ENCODE measurements at regions not wholly inside any gene's neighbourhood (a gene's known extent, or its start where the extent isn't known, plus 50 kb on each side); places are given as distances from the start of the nearest gene placed in this dataset.

- H3K9me3 ChIP-seq (ENCODE audit: control insufficient read depth, low read length): no peaks in the 10 kb centered on the region
- no peak overlapping the region for H3K27ac ChIP-seq (ENCODE audit: low read depth, low read length)
- H3K4me3 ChIP-seq (ENCODE audit: low read length): no peak overlapping the region
- Mint-ChIP-seq H3K4me3 (no peak overlapping the region), H3K9me3 (no peaks in the 10 kb centered on the region), H3K4me1 (peaks cover 29% of the 10 kb centered on the region), H3K27ac (no peak overlapping the region), H3K36me3 (ENCODE audit: low read depth) (no peaks in the 10 kb centered on the region), H3K27me3 (ENCODE audit: insufficient read depth) (no peaks in the 10 kb centered on the region)
- H3K27me3 ChIP-seq (ENCODE audit: control insufficient read depth, insufficient read depth, low read length, poor library complexity, severe bottlenecking): no peaks in the 10 kb centered on the region
- H3K9ac ChIP-seq (ENCODE audit: extremely low read depth, low read length, poor library complexity, severe bottlenecking): no peak overlapping the region
- no peak for DNase-seq
- TF ChIP-seq CTCF (conservative IDR thresholded peaks at IDR 0.05): no peak
- H3K36me3 ChIP-seq (ENCODE audit: control insufficient read depth, insufficient read depth, low read length): no peaks in the 10 kb centered on the region
- peaks cover 4% of the 10 kb centered on the region for H3K4me1 ChIP-seq (ENCODE audit: control insufficient read depth, insufficient read depth, low read length)
- 82% methylated on average over 1 of the region's 1 CpG; no CpG with 5 or more reads in 1 of the 2 experiments for WGBS, 2 experiments (ENCODE audit: insufficient coverage in 1 of 2, insufficient read length in 1 of 2)
Measured at GRCh38 chr2:187615902-187616301, 61.7 kb upstream of the TFPI start.

GRCh38 chr2:187617120-187617519, 62.9 kb upstream of the TFPI start:
- H3K4me3 ChIP-seq (ENCODE audit: low read length): no peak overlapping the region
- no peaks in the 10 kb centered on the region for H3K36me3 ChIP-seq (ENCODE audit: control insufficient read depth, insufficient read depth, low read length)
- Mint-ChIP-seq H3K4me3 (no peak overlapping the region), H3K4me1 (peaks cover 29% of the 10 kb centered on the region), H3K9me3 (no peaks in the 10 kb centered on the region), H3K27ac (no peak overlapping the region), H3K36me3 (ENCODE audit: low read depth) (no peaks in the 10 kb centered on the region), H3K27me3 (ENCODE audit: insufficient read depth) (no peaks in the 10 kb centered on the region)
- no peak for DNase-seq
- no peaks in the 10 kb centered on the region for H3K27me3 ChIP-seq (ENCODE audit: control insufficient read depth, insufficient read depth, low read length, poor library complexity, severe bottlenecking)
- H3K27ac ChIP-seq (ENCODE audit: low read depth, low read length): no peak overlapping the region
- TF ChIP-seq CTCF (conservative IDR thresholded peaks at IDR 0.05): no peak
- WGBS, 2 experiments (ENCODE audit: insufficient coverage in 1 of 2, insufficient read length in 1 of 2): 89% methylated on average over 3 of the region's 3 CpGs; no CpG with 5 or more reads in 1 of the 2 experiments
- peaks cover 4% of the 10 kb centered on the region for H3K4me1 ChIP-seq (ENCODE audit: control insufficient read depth, insufficient read depth, low read length)
- H3K9me3 ChIP-seq (ENCODE audit: control insufficient read depth, low read length): no peaks in the 10 kb centered on the region
- H3K9ac ChIP-seq (ENCODE audit: extremely low read depth, low read length, poor library complexity, severe bottlenecking): no peak overlapping the region

- no peak overlapping the region for H3K9ac ChIP-seq (ENCODE audit: extremely low read depth, low read length, poor library complexity, severe bottlenecking)
- H3K9me3 ChIP-seq (ENCODE audit: control insufficient read depth, low read length): no peaks in the 10 kb centered on the region
- no peak for TF ChIP-seq CTCF (conservative IDR thresholded peaks at IDR 0.05)
- H3K36me3 ChIP-seq (ENCODE audit: control insufficient read depth, insufficient read depth, low read length): no peaks in the 10 kb centered on the region
- DNase-seq: no peak
- no peak overlapping the region for H3K4me3 ChIP-seq (ENCODE audit: low read length)
- Mint-ChIP-seq H3K36me3 (ENCODE audit: low read depth) (no peaks in the 10 kb centered on the region), H3K27me3 (ENCODE audit: insufficient read depth) (no peaks in the 10 kb centered on the region), H3K9me3 (no peaks in the 10 kb centered on the region), H3K27ac (no peak overlapping the region), H3K4me3 (no peak overlapping the region), H3K4me1 (peaks cover 29% of the 10 kb centered on the region)
- H3K4me1 ChIP-seq (ENCODE audit: control insufficient read depth, insufficient read depth, low read length): peaks cover 4% of the 10 kb centered on the region
- H3K27ac ChIP-seq (ENCODE audit: low read depth, low read length): no peak overlapping the region
- H3K27me3 ChIP-seq (ENCODE audit: control insufficient read depth, insufficient read depth, low read length, poor library complexity, severe bottlenecking): no peaks in the 10 kb centered on the region
Measured at GRCh38 chr2:187617905-187618304, 63.7 kb upstream of the TFPI start.

All from endodermal cell (in vitro differentiated cells).